NCI-H82 treated with DMSO at 0.1 percent for 48 hours (cell line): ENCODE measurements at regions not wholly inside any gene's neighbourhood (a gene's known extent, or its start where the extent isn't known, plus 50 kb on each side); places are given as distances from the start of the nearest gene placed in this dataset.

Experiments used
- DNase-seq: peaks from one replicate; lab custom pipeline; 2025; ENCODE audit not compliant: unreplicated experiment; lab: John Stamatoyannopoulos, UW

DNA sequence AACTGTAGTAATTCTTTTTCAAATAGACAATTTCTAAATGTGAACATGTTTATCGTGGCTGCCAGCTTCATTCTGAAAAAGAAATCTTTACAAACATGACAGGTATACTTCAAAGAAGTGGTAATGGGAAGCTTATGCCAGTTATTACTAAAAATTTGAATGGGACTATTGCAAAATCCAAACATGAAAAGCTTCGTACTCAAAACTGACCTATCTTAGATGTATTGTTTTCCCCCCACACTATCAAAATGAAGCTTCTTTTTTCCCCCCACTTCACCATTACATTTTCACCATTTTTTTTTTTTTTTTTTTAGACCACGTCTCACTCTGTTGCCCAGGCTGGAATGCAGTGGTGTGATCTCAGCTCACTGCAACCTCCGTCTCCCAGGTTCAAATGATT lies 50.4 kb upstream of the SERTAD2 start:
- no peak for DNase-seq

DNA sequence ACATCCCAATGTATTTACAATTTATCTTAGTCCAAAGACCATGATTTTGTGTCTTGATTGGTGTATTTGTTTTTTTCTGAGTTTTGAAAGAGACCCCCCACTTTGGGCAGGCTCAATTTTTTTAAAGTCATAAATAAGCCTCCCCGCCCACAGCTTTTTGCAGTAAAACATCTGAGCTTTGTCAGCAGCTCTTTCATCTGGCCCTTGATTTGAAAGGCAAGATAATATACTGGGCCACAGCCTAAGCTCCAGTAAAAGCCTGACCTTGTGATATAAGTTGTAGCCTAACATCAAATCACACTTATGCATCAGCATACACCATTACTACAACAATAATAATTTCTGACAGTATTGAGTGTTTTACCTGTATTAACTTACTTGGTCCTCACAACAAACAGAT lies 51.3 kb upstream of the SERTAD2 start:
- no peak for DNase-seq

DNA sequence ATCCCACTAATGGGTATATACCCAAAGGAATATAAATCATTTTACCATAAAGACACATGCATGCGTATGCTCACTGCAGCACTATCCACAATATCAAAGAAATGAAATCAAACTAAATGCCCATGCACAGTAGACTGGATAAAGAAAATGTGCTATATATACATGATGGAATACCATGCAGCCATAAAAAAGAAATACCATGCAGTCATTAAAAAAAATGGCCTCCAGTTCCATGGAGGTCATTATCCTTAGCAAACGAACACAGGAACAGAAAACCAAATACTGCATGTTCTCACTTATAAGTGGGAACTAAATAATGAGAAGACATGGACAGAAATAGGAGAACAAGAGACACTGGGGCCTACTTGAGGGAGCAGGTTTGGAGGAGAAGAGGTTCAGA lies 53.6 kb upstream of the SERTAD2 start:
- DNase-seq = no peak

DNA sequence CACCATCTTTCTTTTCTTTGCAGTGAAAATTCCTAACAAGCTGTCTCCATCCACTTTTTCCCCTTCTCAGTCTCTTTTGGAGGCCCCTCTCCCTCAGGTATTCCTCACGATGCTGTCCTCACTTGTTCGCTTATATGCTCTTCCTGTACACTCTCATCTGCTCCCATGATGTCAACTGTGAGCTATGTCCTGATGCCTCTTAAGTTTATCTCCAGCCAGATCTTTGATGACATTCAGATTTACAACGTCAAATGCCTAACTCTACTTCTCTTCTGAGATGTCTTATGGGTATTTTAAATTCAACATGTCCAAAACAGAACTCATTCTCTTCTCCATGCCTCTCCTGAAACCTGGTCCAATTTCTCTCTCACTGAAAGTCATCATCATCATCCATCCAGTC lies 55.1 kb upstream of the SERTAD2 start:
- no peak for DNase-seq

DNA sequence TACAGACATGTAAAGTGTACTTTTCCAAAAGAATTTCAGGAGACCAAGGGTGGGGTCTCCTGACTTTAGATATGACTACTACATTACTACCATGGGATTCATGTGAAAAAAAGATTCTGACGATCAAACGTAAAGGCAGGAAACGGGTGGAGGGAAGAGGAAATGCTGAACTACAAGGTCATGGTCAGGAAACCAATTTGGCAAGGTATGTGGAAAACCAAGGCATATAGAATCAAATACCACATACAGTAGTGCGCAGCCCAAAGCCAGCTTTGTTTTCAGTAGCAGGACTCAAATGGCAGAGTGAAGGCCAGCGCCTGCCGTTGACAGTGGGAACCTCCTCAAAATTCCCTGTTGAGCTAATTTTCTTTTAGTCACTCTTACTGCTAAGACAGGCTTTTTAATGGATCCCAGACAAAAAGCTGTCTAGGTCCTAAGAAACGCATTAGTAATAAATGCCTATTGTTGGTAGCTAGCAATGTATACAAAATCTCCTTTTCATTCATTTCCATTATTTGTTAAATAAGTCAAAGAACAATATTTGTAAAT lies 57.6 kb upstream of the SERTAD2 start:
- DNase-seq = no peak

DNA sequence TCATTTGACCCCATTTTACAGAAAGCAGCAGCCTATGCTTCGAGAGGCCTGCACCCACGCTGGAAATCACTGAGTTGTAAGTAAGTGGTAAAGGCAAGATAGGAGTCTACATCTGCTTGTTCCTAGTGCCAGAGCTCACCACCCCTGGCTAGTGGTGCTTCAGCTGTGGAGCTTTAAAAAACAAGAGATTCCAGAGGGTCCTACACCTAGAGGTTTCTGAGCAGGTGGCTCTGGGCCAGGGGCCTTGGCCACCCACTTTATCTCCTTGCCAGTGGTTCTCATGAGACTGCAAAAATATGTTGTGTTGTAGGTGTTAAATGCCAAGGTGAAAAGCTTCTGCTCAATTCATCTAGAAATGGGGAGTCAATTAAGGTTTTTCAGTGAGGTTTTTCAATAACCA lies 60.0 kb upstream of the SERTAD2 start:
- no peak for DNase-seq

DNA sequence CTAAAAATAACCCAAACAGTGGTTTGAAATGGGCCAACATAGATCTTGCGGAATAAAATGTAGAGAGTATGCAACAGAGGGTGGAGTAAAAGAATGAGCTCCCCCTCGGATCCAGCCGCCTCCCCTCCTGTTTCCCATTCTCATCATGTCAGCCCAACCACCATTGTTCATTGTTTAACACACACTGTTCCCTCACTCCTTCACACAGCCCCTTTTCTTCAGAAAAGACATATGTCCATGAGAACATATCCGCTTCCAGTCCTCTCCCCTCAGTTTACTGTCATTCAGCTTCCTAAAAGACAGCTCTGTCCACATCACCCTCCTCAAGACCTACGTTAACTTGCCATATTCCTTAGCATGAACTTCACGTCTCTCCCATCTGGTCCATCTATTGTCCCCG lies 62.9 kb upstream of the SERTAD2 start:
- DNase-seq = no peak

DNA sequence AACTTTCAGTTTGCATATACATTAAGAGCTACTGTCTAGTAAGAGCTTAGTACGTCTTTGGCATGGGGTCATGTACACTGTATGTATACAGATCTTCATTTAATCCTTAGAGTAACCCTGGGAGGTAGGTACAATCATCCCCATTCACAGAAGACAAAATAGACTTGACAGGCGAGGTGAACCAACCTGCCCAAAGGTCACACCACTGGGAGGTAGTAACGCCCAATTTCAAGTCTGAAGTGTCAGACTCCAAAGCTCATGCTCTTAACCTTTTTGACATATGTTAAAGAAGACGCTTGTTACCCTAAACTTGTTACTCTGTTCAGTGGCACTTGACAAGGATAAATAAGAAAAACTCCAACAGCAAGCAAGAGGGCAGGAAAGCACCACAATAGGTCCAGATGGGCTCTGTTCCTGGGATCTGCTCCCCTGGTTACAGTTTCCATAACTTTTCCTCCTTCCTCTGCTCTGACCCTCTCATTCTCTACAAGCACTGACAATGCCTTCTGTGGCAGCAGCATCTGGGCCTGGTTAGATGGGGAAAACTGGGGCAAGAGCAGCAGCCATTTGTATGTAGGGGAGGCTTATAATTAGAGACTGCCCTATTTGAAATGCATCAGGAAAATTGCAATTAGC lies 64.7 kb upstream of the SERTAD2 start:
- DNase-seq = no peak

DNA sequence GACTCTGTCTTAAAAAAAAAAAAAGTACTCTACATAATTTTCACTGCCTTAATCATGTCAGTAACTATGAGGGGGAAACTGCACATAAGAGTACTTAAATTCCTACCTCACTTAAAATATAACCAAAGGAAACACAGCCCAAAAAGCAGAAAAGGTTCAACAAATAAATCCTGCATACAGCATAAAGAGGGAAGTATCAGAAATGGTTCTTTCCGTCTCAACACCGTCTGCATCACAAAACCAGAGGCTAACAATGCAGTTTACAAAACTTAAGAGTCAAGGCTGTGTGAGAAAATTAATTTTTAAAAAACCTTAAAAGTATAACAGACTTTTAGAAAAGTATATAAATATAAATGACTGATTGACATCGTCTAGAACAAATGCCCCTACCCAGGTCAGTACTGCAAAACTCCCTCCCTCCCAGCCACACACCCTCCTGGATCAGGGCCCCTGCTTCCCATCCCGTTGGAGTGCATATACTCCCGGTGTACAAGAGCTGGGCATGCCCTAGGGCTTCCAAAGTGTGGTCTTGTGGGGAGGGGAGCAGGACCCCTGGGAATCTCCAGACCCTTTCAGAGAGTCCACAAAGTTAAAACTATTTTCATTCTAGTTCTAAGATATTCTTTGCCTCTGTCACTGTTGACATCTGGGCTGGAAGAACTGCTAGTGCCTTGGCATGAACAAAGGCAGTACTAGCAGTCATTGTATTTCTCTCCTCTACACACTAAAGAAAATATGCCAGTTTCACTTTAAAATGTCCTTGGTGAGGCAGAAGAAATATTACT lies 67.0 kb upstream of the SERTAD2 start:
- DNase-seq = no peak

DNA sequence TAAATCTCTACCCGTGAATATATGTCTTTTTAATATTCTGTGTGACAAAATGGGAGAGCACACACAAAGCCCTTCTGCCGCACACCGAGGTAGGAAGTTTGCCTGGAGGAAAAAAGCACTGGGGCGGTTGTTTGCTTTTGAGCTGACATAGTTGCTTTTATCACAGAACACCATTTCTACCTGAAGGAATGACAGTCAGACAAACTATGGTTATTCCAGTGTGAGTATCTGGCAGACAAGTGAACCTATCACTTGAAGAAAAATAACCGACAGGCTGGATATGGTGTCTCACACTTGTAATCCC lies 67.6 kb upstream of the SERTAD2 start:
- DNase-seq = no peak

DNA sequence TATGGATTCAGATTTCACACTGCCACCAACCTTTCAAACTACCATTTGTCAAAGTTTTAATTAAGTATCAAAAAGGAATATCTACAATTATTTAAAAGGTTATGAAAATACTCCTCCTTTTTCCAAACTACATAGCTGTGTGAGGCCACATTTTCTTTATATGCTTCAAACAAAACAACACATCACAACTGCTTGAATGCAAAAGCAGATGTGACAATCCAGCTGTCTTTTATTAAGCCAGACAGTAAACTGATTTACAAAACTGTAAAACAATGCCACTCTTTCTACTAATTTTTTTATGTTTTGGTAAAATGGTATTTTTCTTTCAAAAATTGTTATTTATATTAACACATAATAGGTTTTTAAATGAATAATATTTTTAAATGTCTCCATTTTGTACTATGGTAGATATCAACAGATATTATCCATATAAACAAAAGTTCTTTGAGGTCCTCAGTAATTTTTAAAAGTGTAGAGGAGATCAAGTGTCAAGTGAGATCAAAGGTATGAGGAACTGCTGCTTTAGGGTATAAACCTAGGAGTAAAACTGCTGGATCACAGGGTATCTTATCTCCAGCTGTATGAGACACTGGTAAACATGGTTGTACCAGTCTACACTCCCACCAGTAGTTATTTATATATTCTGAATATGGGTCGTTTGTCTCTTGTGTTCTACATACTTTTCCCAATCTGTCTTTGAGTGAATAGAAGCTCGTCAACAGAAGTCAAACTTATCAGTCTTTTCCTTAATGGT lies 68.8 kb upstream of the SERTAD2 start:
- DNase-seq = no peak

DNA sequence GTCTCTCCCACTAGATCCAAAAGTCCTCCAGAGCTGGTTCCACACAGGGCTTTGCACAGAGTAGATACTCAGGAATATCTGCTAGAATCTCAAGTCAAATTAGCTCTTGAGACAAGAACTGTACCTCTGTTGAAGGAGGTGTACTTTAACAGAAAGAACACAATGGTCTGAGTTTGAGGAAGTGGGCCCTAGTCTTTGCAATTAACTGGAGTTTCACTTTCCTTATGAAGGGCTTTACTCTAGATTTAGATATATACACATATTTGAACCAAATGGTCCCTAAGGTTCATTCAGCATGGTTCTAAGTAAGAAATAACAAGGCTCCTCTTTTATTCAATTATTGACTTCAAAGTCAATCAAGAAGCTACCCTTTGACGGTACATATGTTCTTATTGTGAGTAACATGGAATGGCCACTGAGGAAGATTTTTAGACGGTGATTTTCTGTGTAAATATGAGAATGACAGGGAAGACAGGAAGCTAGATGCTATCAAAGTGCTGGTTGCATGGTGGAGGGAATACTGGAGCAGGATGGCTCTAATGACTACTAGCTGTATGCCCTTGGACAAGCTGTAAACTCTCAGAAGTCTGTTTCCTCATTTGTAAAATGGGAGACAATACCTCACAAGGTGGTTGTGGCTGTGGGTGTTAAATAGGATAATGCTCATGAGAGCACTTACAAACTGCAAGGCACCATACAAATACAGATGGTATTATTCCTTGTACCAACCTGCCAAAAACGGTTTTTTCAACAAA lies 73.5 kb upstream of the SERTAD2 start:
- DNase-seq = no peak

DNA sequence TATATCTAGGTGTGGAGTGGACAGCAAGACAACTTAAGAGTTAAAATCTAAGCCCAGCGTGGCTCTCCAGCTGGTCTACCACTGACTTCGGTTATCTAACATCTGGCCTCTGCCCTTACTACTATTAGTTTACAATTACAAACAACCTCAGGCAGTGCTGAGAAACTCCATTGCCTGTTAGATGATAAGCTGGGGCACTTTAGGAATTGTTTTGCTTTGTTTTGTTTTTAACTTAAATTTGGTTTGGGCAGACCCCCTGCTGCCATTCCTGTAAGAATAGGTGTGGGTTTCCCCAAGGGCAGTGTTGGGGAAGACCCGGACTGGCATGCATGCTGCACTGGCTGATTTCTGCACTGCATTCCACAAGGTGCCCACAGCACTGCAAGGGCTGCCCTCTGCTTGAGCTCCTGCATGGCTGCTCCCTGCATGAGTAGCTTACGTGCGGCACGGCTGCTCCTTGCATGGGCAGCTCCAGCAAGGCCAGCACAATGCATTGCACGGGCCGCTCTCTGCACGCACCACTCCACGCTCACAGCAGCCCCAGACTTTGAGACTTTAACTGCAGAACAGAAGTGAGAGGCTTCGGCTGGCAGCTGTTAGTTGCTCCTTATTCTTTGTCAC lies 74.2 kb upstream of the SERTAD2 start:
- no peak for DNase-seq

DNA sequence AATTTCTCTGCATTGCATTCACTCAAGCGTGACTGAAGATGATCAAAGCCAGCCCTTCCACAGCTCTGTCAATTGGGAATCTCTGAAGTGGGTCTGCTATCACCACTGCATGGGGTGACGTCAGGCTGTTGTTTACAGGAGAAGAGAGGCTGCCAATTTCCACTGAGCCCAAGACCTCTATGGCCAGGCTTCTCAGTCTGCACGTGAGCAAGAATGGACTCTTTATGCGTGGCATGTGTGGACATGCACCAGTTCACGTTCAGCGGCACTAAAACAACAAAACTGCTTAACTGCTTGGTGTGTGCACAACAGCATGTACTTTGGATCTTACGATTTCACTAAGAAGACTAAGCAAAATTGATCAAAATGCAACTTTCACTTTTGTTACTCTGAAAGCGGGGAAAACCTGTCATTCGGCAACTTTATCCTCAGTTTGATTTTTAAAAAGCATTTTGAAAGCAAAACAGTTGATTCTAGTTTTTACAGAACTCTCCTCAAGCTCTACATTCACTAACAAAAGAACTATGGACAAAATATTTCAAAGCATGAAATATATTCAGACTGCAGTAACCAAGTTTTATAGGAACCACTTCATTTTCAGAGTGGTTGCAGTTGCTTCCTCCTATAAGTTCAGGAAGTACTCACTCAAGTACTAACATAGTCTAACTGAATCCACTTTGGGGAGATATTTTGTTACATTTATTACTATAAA lies 77.0 kb upstream of the SERTAD2 start:
- no peak for DNase-seq

DNA sequence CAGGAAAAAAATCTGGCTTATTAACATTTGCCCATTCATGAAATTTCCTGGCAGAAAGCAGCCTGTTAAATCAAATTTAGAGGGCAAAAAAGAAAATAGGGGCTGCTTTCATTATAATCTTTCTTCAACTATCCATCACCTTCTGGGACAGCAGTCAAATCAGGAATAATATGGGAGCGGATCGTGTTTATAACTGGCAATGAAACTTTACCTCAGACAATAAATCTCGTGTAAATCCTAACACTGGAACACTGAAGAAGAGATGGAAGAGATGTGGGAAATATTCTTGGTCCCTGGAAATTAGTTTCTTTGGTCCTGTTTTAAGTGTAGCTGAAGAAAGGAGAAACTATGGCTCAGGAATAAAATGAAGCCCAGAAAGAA lies 77.5 kb upstream of the SERTAD2 start:
- no peak for DNase-seq

DNA sequence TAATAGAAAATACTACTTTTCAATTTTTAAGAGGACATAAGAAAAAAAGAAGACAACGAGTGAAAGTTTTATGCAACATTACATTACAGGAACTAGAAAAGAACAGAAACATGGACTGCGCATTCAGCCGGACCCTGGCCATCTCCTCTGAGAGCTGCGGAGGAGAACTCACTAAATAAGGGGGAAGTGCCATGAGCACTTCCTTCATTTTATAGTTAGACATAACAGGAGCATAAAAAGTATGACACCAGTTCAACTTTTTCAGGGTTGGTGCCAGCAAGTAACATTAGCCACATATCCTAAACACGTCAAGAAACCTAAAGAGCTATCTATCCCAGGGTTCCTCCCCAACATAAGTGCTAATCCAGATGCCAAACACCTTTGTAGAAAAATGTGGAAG lies 78.0 kb upstream of the SERTAD2 start:
- no peak for DNase-seq

DNA sequence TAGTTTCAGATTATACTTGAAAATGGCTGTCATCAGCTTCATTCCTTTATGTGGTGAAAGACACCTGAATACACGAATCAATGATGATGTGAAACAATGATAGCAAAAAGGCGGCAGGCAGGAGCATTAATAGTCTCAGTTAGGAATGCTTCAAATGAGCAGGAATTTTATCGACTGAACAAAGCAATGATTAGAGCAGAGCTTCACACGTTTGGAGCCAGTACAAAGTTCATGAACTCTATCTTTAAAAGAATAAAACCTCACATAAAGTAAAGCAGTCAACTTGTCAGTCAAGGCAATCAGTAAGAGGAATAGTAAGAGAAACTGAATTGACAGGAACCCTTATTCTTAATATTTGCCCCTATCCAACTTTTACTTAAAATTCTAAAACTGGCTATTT lies 78.4 kb upstream of the SERTAD2 start:
- DNase-seq = no peak

DNA sequence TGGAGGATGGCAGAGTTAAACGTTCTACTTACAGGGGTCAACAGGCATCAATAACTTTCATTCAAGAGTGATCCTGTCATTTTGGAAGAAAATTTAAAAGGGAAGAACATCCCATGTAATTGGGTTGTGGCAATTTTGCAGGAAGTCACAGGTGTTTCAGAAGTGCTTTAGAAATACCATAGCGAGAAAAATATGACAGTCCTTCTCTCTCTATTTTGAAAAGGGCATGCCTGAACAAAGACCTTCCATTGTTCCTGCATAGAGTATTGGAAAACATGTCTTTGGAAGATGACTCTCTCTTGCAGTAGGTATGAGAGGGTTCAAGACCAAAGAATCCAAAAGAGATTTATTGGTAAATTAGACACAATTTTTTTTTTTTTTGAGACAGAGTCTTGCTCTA lies 81.8 kb upstream of the SERTAD2 start:
- DNase-seq = no peak

DNA sequence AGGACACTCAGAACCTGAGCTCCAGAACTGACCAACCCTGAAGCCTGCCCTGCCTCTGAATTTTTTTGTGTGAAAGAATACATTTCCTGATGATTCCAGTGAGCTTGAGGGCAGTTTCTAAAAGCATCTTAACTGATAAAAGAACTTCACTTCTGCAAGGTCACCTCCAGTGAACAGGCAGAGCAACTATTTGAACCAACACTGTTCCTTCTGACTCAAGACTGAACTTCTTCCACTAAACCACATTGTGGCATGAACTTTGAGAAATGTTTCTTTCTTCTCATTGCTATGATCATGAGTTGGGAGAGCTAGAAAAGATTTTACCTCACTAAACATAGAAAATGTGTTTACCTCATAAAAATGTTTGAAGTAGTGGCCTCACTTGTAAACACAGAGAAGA lies 83.8 kb upstream of the SERTAD2 start:
- DNase-seq = no peak

DNA sequence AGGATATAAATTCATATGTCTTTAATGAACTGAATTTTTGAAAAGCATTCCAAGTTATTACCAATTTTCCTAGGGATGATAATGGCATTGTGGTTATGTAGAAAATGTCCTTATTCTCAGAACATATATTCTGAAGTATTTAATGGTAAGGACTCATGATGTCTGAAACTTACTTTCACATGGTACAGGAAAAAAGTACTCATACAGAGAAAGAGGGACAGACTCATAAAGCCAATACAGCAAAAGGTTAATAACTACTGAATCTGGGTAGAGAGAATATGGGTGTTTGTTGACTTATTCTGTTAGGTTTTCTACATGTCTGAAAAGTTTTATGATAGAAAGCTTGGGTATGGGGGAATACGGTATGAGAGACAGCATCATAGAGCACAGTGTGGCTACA lies 84.3 kb upstream of the SERTAD2 start:
- no peak for DNase-seq
